Keratinocyte (primary cell): ENCODE measurements at regions not wholly inside any gene's neighbourhood (a gene's known extent, or its start where the extent isn't known, plus 50 kb on each side); places are given as distances from the start of the nearest gene placed in this dataset.

Source experiments
- CTCF ChIP-seq, 3 experiments: IDR thresholded peaks in 1 of 3; conservative IDR thresholded peaks in 1 of 3; optimal IDR thresholded peaks in 1 of 3; 2 replicates in 2 of 3; 3 replicates in 1 of 3; pipeline versions ENCODE3 to v1.5.1; 2011; ENCODE audit warnings: low read length in 3 of 3, mild to moderate bottlenecking in 3 of 3, moderate library complexity in 2 of 3, control low read depth in 1 of 3, inconsistent platforms in 1 of 3; ENCODE audit not compliant: insufficient read depth in 2 of 3; ENCODE audit errors: extremely low read depth in 1 of 3
- EZH2 ChIP-seq: IDR thresholded peaks from one replicate; pipeline ENCODE4 v1.6.1; 2012; ENCODE audit warnings: inconsistent platforms, mild to moderate bottlenecking, low read length, moderate library complexity

GRCh38 chr1:240693844-240694243 is 81.9 kb upstream of the GREM2 start:
- TF ChIP-seq CTCF (optimal IDR thresholded peaks at IDR 0.05 in 1 of 3, IDR thresholded peaks at IDR 0.05 in 1 of 3, conservative IDR thresholded peaks at IDR 0.05 in 1 of 3; ENCODE audit: extremely low read depth in 1 of 3, insufficient read depth in 2 of 3, low read length in 3 of 3), result no peak
- TF ChIP-seq EZH2, result no peak
